ENCODE measurements at regions not wholly inside any gene's neighbourhood (a gene's known extent, or its start where the extent isn't known, plus 50 kb on each side); places are given as distances from the start of the nearest gene placed in this dataset.

DNA sequence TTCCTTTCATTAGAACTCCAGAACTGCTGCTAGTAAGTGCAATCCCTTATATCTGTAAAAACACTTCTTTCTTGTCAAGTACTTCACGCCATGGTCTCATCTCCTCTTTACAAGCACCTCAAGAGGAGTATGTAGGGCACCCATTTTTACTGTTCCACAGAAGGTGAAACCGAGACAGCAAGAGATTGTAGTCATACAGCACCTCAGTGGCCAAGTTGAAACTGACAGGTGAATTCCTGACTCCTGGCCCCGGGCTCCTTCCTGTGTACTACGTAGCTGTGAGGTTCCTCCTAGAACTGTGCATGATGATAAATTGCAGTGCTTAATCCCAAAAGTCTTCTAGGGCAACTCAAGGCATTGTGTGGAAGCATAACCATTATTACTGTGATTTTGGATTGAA, 131.5 kb upstream of the MEIS1 start:
- H3K4me3 ChIP-seq (ENCODE audit: low read length): no peak overlapping the region
- no peak overlapping the region for H3K9ac ChIP-seq (ENCODE audit: low read length)
- no peaks in the 10 kb centered on the region for H3K36me3 ChIP-seq (replicated peaks; ENCODE audit: insufficient read depth, low read length)
- H3K79me2 ChIP-seq (ENCODE audit: low read length): no peaks in the 10 kb centered on the region
- no peak overlapping the region for H3K27ac ChIP-seq (ENCODE audit: low read length)
- peak overlapping the region; percentile 36; the same call in 1 of the 2 replicates for H3K4me2 ChIP-seq (ENCODE audit: low read depth, low read length)
- no peaks in the 10 kb centered on the region for H3K27me3 ChIP-seq (replicated peaks; ENCODE audit: insufficient read depth, low read length)
- H3K4me1 ChIP-seq (ENCODE audit: low read length): peaks cover 23% of the 10 kb centered on the region; the same call in 1 of the 2 replicates
- H2AFZ ChIP-seq (ENCODE audit: low read length): no peak overlapping the region
- TF ChIP-seq EZH2 (optimal IDR thresholded peaks at IDR 0.05; ENCODE audit: low read depth, low read length): no peak
- TF ChIP-seq, protein P1, sequence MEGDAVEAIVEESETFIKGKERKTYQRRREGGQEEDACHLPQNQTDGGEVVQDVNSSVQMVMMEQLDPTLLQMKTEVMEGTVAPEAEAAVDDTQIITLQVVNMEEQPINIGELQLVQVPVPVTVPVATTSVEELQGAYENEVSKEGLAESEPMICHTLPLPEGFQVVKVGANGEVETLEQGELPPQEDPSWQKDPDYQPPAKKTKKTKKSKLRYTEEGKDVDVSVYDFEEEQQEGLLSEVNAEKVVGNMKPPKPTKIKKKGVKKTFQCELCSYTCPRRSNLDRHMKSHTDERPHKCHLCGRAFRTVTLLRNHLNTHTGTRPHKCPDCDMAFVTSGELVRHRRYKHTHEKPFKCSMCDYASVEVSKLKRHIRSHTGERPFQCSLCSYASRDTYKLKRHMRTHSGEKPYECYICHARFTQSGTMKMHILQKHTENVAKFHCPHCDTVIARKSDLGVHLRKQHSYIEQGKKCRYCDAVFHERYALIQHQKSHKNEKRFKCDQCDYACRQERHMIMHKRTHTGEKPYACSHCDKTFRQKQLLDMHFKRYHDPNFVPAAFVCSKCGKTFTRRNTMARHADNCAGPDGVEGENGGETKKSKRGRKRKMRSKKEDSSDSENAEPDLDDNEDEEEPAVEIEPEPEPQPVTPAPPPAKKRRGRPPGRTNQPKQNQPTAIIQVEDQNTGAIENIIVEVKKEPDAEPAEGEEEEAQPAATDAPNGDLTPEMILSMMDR (IDR thresholded peaks at IDR 0.05; ENCODE audit: low read length): no peak
- DNase-seq: peak; percentile 58
- no peaks in the 10 kb centered on the region for H3F3A ChIP-seq (ENCODE audit: insufficient read depth, low read length)
- no peaks in the 10 kb centered on the region for H3K9me3 ChIP-seq (replicated peaks; ENCODE audit: insufficient read depth, low read length)
- H3K9me2 ChIP-seq (replicated peaks; ENCODE audit: insufficient read depth, low read length): no peaks in the 10 kb centered on the region
- H4K20me1 ChIP-seq (ENCODE audit: insufficient read depth, low read length): no peaks in the 10 kb centered on the region

DNA sequence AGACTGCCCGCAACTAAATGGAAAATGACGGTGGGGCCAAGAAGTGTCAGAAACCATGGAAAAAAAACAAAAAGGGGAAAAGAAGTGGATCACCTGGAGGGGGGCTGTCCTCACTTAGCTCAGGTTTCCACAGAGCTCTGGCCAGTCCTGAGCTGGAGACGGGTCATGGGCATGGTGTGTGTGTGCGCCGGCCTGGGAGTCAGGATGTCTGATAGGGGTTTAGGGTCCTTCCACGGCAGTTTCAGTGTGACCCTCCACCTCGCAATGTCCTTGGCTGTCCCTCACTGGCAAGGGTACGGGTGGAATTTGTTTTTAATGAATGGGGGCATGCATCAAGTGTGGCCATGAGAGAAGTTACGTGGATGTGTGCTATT, 133.2 kb upstream of the MEIS1 start:
- no peak overlapping the region for H3K4me2 ChIP-seq (ENCODE audit: low read depth, low read length)
- no peaks in the 10 kb centered on the region for H4K20me1 ChIP-seq (ENCODE audit: insufficient read depth, low read length)
- H2AFZ ChIP-seq (ENCODE audit: low read length): no peak overlapping the region
- H3K36me3 ChIP-seq (replicated peaks; ENCODE audit: insufficient read depth, low read length): no peaks in the 10 kb centered on the region
- H3K27ac ChIP-seq (ENCODE audit: low read length): no peak overlapping the region
- no peak for DNase-seq
- no peaks in the 10 kb centered on the region for H3F3A ChIP-seq (ENCODE audit: insufficient read depth, low read length)
- H3K9me3 ChIP-seq (replicated peaks; ENCODE audit: insufficient read depth, low read length): no peaks in the 10 kb centered on the region
- H3K9me2 ChIP-seq (replicated peaks; ENCODE audit: insufficient read depth, low read length): no peaks in the 10 kb centered on the region
- H3K27me3 ChIP-seq (replicated peaks; ENCODE audit: insufficient read depth, low read length): no peaks in the 10 kb centered on the region
- no peaks in the 10 kb centered on the region for H3K79me2 ChIP-seq (ENCODE audit: low read length)
- peaks cover 21% of the 10 kb centered on the region; the same call in 1 of the 2 replicates for H3K4me1 ChIP-seq (ENCODE audit: low read length)
- no peak overlapping the region for H3K9ac ChIP-seq (ENCODE audit: low read length)
- no peak overlapping the region for H3K4me3 ChIP-seq (ENCODE audit: low read length)
- TF ChIP-seq, protein P1 (IDR thresholded peaks at IDR 0.05; ENCODE audit: low read length): no peak
- TF ChIP-seq EZH2 (optimal IDR thresholded peaks at IDR 0.05; ENCODE audit: low read depth, low read length): no peak

DNA sequence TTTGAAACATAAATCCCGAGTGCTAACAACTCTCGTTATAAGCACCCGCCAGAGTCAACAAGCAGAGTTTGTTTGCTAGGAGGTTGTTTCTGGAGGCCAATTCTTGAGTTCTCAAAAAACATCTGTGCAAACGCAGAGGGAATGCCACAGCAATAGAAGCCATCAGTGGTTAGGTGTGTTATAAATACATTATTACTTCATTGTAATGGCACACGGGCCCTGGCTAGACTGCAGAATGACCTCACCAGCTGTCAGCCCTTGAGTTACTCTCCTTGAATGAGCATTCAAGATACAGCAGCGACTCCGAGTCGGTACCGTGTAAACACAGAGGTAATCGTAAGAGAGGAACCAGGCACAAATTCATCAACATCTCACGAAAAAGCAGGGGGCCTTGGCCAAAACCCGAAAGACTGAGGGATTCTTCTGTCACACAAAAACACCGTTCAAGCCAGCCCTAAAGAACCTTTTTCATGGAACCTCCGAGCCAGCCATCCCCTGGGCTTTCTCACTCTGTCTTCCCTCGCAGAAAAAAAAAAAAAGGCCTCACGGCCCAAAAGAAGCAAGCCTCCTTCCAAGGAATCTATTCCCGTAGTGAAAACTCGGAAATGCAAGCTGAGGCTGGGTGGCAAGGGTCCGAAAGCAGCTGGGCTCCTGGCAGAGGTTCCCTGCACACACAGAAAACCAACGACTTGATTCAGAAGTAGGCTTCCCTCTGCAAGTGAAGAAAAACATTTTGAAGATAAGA, 133.7 kb upstream of the MEIS1 start:
- H3K27ac ChIP-seq (ENCODE audit: low read length): no peak overlapping the region
- no peaks in the 10 kb centered on the region for H3K9me2 ChIP-seq (replicated peaks; ENCODE audit: insufficient read depth, low read length)
- H3K9ac ChIP-seq (ENCODE audit: low read length): no peak overlapping the region
- H3K4me3 ChIP-seq (ENCODE audit: low read length): no peak overlapping the region
- no peaks in the 10 kb centered on the region for H4K20me1 ChIP-seq (ENCODE audit: insufficient read depth, low read length)
- no peaks in the 10 kb centered on the region for H3K79me2 ChIP-seq (ENCODE audit: low read length)
- H3F3A ChIP-seq (ENCODE audit: insufficient read depth, low read length): no peaks in the 10 kb centered on the region
- no peaks in the 10 kb centered on the region for H3K9me3 ChIP-seq (replicated peaks; ENCODE audit: insufficient read depth, low read length)
- H3K27me3 ChIP-seq (replicated peaks; ENCODE audit: insufficient read depth, low read length): no peaks in the 10 kb centered on the region
- H3K4me1 ChIP-seq (ENCODE audit: low read length): peaks cover 17% of the 10 kb centered on the region; the same call in 1 of the 2 replicates
- H3K36me3 ChIP-seq (replicated peaks; ENCODE audit: insufficient read depth, low read length): no peaks in the 10 kb centered on the region
- H3K4me2 ChIP-seq (ENCODE audit: low read depth, low read length): no peak overlapping the region
- DNase-seq: no peak
- no peak for TF ChIP-seq EZH2phosphoT487 (IDR thresholded peaks at IDR 0.05; ENCODE audit: low read length)
- TF ChIP-seq, protein P1 (IDR thresholded peaks at IDR 0.05; ENCODE audit: low read length): no peak
- no peak for TF ChIP-seq EZH2 (optimal IDR thresholded peaks at IDR 0.05; ENCODE audit: low read depth, low read length)
- H2AFZ ChIP-seq (ENCODE audit: low read length): no peak overlapping the region
